HCT116 (cell line): ENCODE measurements at regions not wholly inside any gene's neighbourhood (a gene's known extent, or its start where the extent isn't known, plus 50 kb on each side); places are given as distances from the start of the nearest gene placed in this dataset.

Source experiments
- ATAC-seq: fragments of 200-7000 bp; cut with Tn5 transposase; 2 replicates; pipeline ENCODE4 v1.9.1; 2020; ENCODE audit warnings: mild to moderate bottlenecking, moderate library complexity
- BruUV-seq: library from RNA; stranded (reverse); fragments of 400-500 nt; replicated peaks from 2 replicates; lab custom pipeline; 2021; lab: Mats Ljungman, UMichigan
- CTCF ChIA-PET: fragments of 300-600 bp; sonication (Branson Sonifier 250); formaldehyde crosslinking; loops from one replicate; lab custom pipeline; 2021; ENCODE audit warnings: antibody characterized with exemption; lab: Charles Lee
- POLR2A ChIA-PET: fragments of 300-600, 350-600 bp; sonication (Branson Sonifier 250); formaldehyde crosslinking; loops from one replicate; lab custom pipeline; 2021; ENCODE audit warnings: antibody characterized with exemption; lab: Charles Lee
- RAD21 ChIA-PET, 2 experiments: fragments of 300-600 bp; sonication (Branson Sonifier 250); formaldehyde crosslinking; loops; one replicate each; lab custom pipeline; 2023; ENCODE audit warnings: low total read pairs in 2 of 2; ENCODE audit not compliant: uncharacterized antibody in 2 of 2, unreplicated experiment in 2 of 2, low non-redundant PET in 1 of 2; lab: Charles Lee
- DNase-seq: peaks from one replicate; pipeline ENCODE4 v3.0.0-alpha.2; 2010; ENCODE audit warnings: low read depth, low spot score
- H2AFZ ChIP-seq: fragments of 200-600 bp; shearing (Covaris generic), sonication (generic); 2 replicates; pipeline ENCODE4 v1.6.1; 2017; ENCODE audit warnings: low read depth, mixed run types, mixed read lengths, antibody characterized with exemption, low read length; ENCODE audit not compliant: poor library complexity, severe bottlenecking
- H3K27ac ChIP-seq: 2 replicates; pipeline ENCODE4 v1.5.1; 2012; ENCODE audit warnings: low read depth, low read length
- H3K27me3 ChIP-seq: fragments of 200-600 bp; sonication (generic); 2 replicates; pipeline ENCODE4 v1.6.1; 2016; ENCODE audit warnings: mixed run types, low read length, mixed read lengths; ENCODE audit not compliant: insufficient read depth
- H3K36me3 ChIP-seq, 2 experiments: fragments of 200-500 bp in 1 of 2; fragments of 200-600 bp in 1 of 2; sonication (Bioruptor generic) in 1 of 2; sonication (generic) in 1 of 2; 2 replicates each; pipeline versions ENCODE4 v1.5.1 to v1.6.1; 2014 to 2016; ENCODE audit warnings: low read length in 2 of 2, inconsistent platforms in 1 of 2, mixed read lengths in 1 of 2, mixed run types in 1 of 2; ENCODE audit not compliant: insufficient read depth in 2 of 2, control insufficient read depth in 1 of 2
- H3K4me1 ChIP-seq, 2 experiments: fragments of 200-600 bp in 1 of 2; sonication (generic) in 1 of 2; 2 replicates each; pipeline versions ENCODE4 v1.5.1 to v1.6.1; 2012 to 2017; ENCODE audit warnings: low read length in 2 of 2, inconsistent platforms in 1 of 2, mild to moderate bottlenecking in 1 of 2, mixed read lengths in 1 of 2, mixed run types in 1 of 2, moderate library complexity in 1 of 2; ENCODE audit not compliant: insufficient read depth in 2 of 2, control insufficient read depth in 1 of 2
- H3K4me2 ChIP-seq: fragments of 200-600 bp; sonication (generic); 2 replicates; pipeline ENCODE4 v1.6.1; 2017; ENCODE audit warnings: mixed run types, low read length, mixed read lengths
- H3K4me3 ChIP-seq, 2 experiments: fragments of 200-600 bp in 1 of 2; sonication (generic) in 1 of 2; replicated peaks in 1 of 2; 2 replicates each; pipeline ENCODE4 v1.5.1; 2011 to 2016; ENCODE audit warnings: low read length in 2 of 2, control low read depth in 1 of 2, low read depth in 1 of 2, mild to moderate bottlenecking in 1 of 2, mixed read lengths in 1 of 2, mixed run types in 1 of 2
- H3K79me2 ChIP-seq: fragments of 200-600 bp; sonication (generic); 2 replicates; pipeline ENCODE4 v1.6.1; 2017; ENCODE audit warnings: mild to moderate bottlenecking, mixed run types, low read length, moderate library complexity, mixed read lengths; ENCODE audit not compliant: insufficient read depth
- H3K9ac ChIP-seq: fragments of 200-600 bp; sonication (generic); 2 replicates; pipeline ENCODE4 v1.6.1; 2016; ENCODE audit warnings: low read length, mixed read lengths
- H3K9me2 ChIP-seq: fragments of 200-600 bp; sonication (generic), shearing (Covaris generic); 2 replicates; pipeline ENCODE4 v1.6.1; 2017; ENCODE audit warnings: mixed run types, mild to moderate bottlenecking, moderate library complexity; ENCODE audit not compliant: insufficient read depth
- H3K9me3 ChIP-seq, 2 experiments: fragments of 200-500 bp in 1 of 2; fragments of 200-600 bp in 1 of 2; sonication (Bioruptor generic) in 1 of 2; sonication (generic) in 1 of 2; 2 replicates each; pipeline ENCODE4 v1.6.1; 2014 to 2017; ENCODE audit warnings: low read length in 2 of 2, mixed read lengths in 2 of 2, inconsistent platforms in 1 of 2, low read depth in 1 of 2, mild to moderate bottlenecking in 1 of 2, mixed run types in 1 of 2, moderate library complexity in 1 of 2; ENCODE audit not compliant: control insufficient read depth in 1 of 2, insufficient read depth in 1 of 2
- H4K20me1 ChIP-seq: fragments of 200-600 bp; sonication (generic), shearing (Covaris generic); 2 replicates; pipeline ENCODE4 v1.6.1; 2017; ENCODE audit warnings: mixed run types, mild to moderate bottlenecking, moderate library complexity; ENCODE audit not compliant: insufficient read depth
- ATF3 ChIP-seq: IDR thresholded peaks from 2 replicates; pipeline ENCODE4 v1.6.1; 2012
- CBX3 ChIP-seq: IDR thresholded peaks from 2 replicates; pipeline ENCODE4 v1.6.1; 2012; ENCODE audit warnings: low read depth
- CEBPB ChIP-seq: IDR thresholded peaks from 2 replicates; pipeline ENCODE4 v1.6.1; 2012; ENCODE audit warnings: low read depth
- ELF1 ChIP-seq: IDR thresholded peaks from 2 replicates; pipeline ENCODE4 v1.6.1; 2012; ENCODE audit warnings: low read depth, borderline replicate concordance
- EZH2 ChIP-seq: fragments of 200-600 bp; sonication (generic); IDR thresholded peaks from 2 replicates; pipeline ENCODE4 v1.6.1; 2017; ENCODE audit warnings: antibody characterized with exemption, mixed run types
- MAX ChIP-seq: IDR thresholded peaks from 2 replicates; pipeline ENCODE4 v1.6.1; 2012
- POLR2A ChIP-seq: IDR thresholded peaks from 2 replicates; pipeline ENCODE4 v1.7.0; 2011; ENCODE audit warnings: borderline replicate concordance; ENCODE audit not compliant: insufficient read depth, insufficient read length; ENCODE audit errors: extremely low read depth
- POLR2AphosphoS5 ChIP-seq: IDR thresholded peaks from 2 replicates; pipeline ENCODE4 v1.6.1; 2011; ENCODE audit warnings: mild to moderate bottlenecking, low read depth, low read length, moderate library complexity
- RAD21 ChIP-seq: IDR thresholded peaks from 2 replicates; pipeline ENCODE4 v1.6.1; 2012; ENCODE audit warnings: low read depth, mild to moderate bottlenecking
- REST ChIP-seq: IDR thresholded peaks from 2 replicates; pipeline ENCODE4 v1.6.1; 2012; ENCODE audit warnings: low read depth
- SP1 ChIP-seq: IDR thresholded peaks from 2 replicates; pipeline ENCODE4 v1.6.1; 2012; ENCODE audit warnings: low read depth
- TCF7L2 ChIP-seq: IDR thresholded peaks from 2 replicates; pipeline ENCODE4 v1.7.0; 2011; ENCODE audit warnings: borderline replicate concordance, inconsistent platforms; ENCODE audit not compliant: insufficient read depth, insufficient read length; ENCODE audit errors: extremely low read depth
- YY1 ChIP-seq: IDR thresholded peaks from 2 replicates; pipeline ENCODE4 v1.6.1; 2011; ENCODE audit warnings: low read length, low read depth, moderate library complexity, mild to moderate bottlenecking; ENCODE audit not compliant: insufficient replicate concordance; ENCODE audit errors: extremely low read depth
- ZNF274 ChIP-seq: fragments of 200-500 bp; sonication (Bioruptor generic); IDR thresholded peaks from 2 replicates; pipeline ENCODE4 v1.6.1; 2014; ENCODE audit warnings: mild to moderate bottlenecking, low read depth, low read length, inconsistent platforms
- intact Hi-C: fragments of 100-400 bp; cut with micrococcal nuclease; formaldehyde crosslinking; loops from 2 replicates; pipeline ENCODE4 v1.10.0; 2022

GRCh38 chr6:130516604-130517003, 150.8 kb downstream of the TMEM200A start:
- TF ChIP-seq POLR2AphosphoS5 (no peak), MAX (no peak), SP1 (no peak)
- Histone ChIP-seq H3K4me2 (peak overlapping the region; percentile 59), H3K4me3 (peak overlapping the region in 1 of 2 experiments; percentile 7; a peak in 1 of 4 replicates), H2AFZ (peak overlapping the region; percentile 82), H3K79me2 (no peaks in the 10 kb centered on the region), H3K27me3 (no peaks in the 10 kb centered on the region), H3K9me3 (no peaks in the 10 kb centered on the region), H4K20me1 (no peaks in the 10 kb centered on the region), H3K9me2 (no peaks in the 10 kb centered on the region), H3K36me3 (0 out of 4 replicates have a peak, but pooled peaks cover 0 to 4% of the 10 kb centered on the region in 2 experiments), H3K27ac (peak overlapping the region; percentile 51; the same call in 1 of the 2 replicates), H3K4me1 (peaks cover 3 to 30% of the 10 kb centered on the region in 2 experiments; a peak in 3 of 4 replicates), H3K9ac (peak overlapping the region; percentile 46; the same call in 1 of the 2 replicates)
- ATAC-seq (peak; percentile 5; the same call in 1 of the 2 replicates), DNase-seq (no peak)
- ChIA-PET POLR2A (no interaction called here), CTCF (no interaction called here), RAD21 (no interaction called here)
- BruUV-seq: no TSS peak
- intact Hi-C loops: no loop called here

- Histone ChIP-seq H3K27ac (peak overlapping the region; percentile 51; the same call in 1 of the 2 replicates), H3K9me3 (no peaks in the 10 kb centered on the region), H3K4me2 (peak overlapping the region; percentile 59), H4K20me1 (no peaks in the 10 kb centered on the region), H2AFZ (peak overlapping the region; percentile 82), H3K27me3 (no peaks in the 10 kb centered on the region), H3K9ac (peak overlapping the region; percentile 46), H3K79me2 (no peaks in the 10 kb centered on the region), H3K9me2 (no peaks in the 10 kb centered on the region), H3K4me3 (peak overlapping the region in 1 of 2 experiments; percentile 7; a peak in 1 of 4 replicates), H3K4me1 (peaks cover 3 to 30% of the 10 kb centered on the region in 2 experiments; a peak in 3 of 4 replicates), H3K36me3 (0 out of 4 replicates have a peak, but pooled peaks cover 0 to 4% of the 10 kb centered on the region in 2 experiments)
- DNase-seq (peak; percentile 80), ATAC-seq (peak; percentile 85)
- BruUV-seq: no TSS peak
- CTCF ChIA-PET: no interaction called here
- POLR2A ChIA-PET: no interaction called here
- RAD21 ChIA-PET: no interaction called here
- intact Hi-C loops: no loop called here
- 0 out of 2 replicates have a peak, but pooled peaks have one; percentile 72 for TF ChIP-seq ATF3
- TF ChIP-seq REST: no peak
- no peak for TF ChIP-seq YY1
- TF ChIP-seq EZH2: no peak
- 0 out of 2 replicates have a peak, but pooled peaks have one; percentile 27 for TF ChIP-seq RAD21
- TF ChIP-seq TCF7L2: peak; percentile 32
- no peak for TF ChIP-seq POLR2AphosphoS5
- no peak for TF ChIP-seq ZNF274
- peak; percentile 86 for TF ChIP-seq CEBPB
- TF ChIP-seq ELF1: no peak; the same call in 1 of the 2 replicates
- peak; percentile 90 for TF ChIP-seq CBX3
- no peak for TF ChIP-seq POLR2A
Observed at GRCh38 chr6:130517444-130517931, 151.7 kb downstream of the TMEM200A start.
